WTC11 (cell line): ENCODE measurements at regions not wholly inside any gene's neighbourhood (a gene's known extent, or its start where the extent isn't known, plus 50 kb on each side); places are given as distances from the start of the nearest gene placed in this dataset.

Experiments used
- ATAC-seq: fragments of 200-7000 bp; cut with Tn5 transposase; 2 replicates; pipeline ENCODE4 v1.10.0; 2021; ENCODE audit warnings: mild to moderate bottlenecking, moderate library complexity
- CTCF ChIA-PET: fragments of 300-600 bp; sonication (Branson Sonifier 250); formaldehyde crosslinking; loops from one replicate; lab custom pipeline; 2021; ENCODE audit warnings: antibody characterized with exemption; lab: Charles Lee
- POLR2A ChIA-PET: fragments of 350-600 bp; sonication (Branson Sonifier 250); formaldehyde crosslinking; loops from one replicate; lab custom pipeline; 2021; ENCODE audit warnings: antibody characterized with exemption; lab: Charles Lee
- DNase-seq: peaks from one replicate; pipeline ENCODE4 v3.0.0; 2021; ENCODE audit warnings: low spot score
- H3K27ac Mint-ChIP-seq: 2 replicates; pipeline ENCODE4 v1.8.0; 2021; ENCODE audit warnings: mixed read lengths
- H3K27me3 Mint-ChIP-seq: 2 replicates; pipeline ENCODE4 v1.8.0; 2021; ENCODE audit warnings: low read depth, mild to moderate bottlenecking, moderate library complexity, mixed read lengths
- H3K36me3 Mint-ChIP-seq: 2 replicates; pipeline ENCODE4 v1.8.0; 2021; ENCODE audit warnings: mixed read lengths
- H3K4me1 Mint-ChIP-seq: 2 replicates; pipeline ENCODE4 v1.8.0; 2022; ENCODE audit warnings: mixed read lengths
- H3K4me3 Mint-ChIP-seq: 2 replicates; pipeline ENCODE4 v1.8.0; 2021; ENCODE audit warnings: mild to moderate bottlenecking, moderate library complexity, mixed read lengths
- H3K9me3 Mint-ChIP-seq: 2 replicates; pipeline ENCODE4 v1.8.0; 2021; ENCODE audit warnings: mixed read lengths
- ARID4B ChIP-seq: sonication (generic); formaldehyde crosslinking; IDR thresholded peaks from 2 replicates; pipeline ENCODE4 v1.8.0; 2023; ENCODE audit warnings: missing genetic modification reagents, mild to moderate bottlenecking, borderline replicate concordance
- ATF1 ChIP-seq: sonication (generic); formaldehyde crosslinking; IDR thresholded peaks from 2 replicates; pipeline ENCODE4 v1.8.1; 2023; ENCODE audit warnings: mild to moderate bottlenecking, moderate library complexity, missing genetic modification reagents
- ATF2 ChIP-seq: sonication (generic); formaldehyde crosslinking; IDR thresholded peaks from 2 replicates; pipeline ENCODE4 v1.8.1; 2022; ENCODE audit warnings: low read depth, missing genetic modification reagents, borderline replicate concordance
- CREB1 ChIP-seq: sonication (generic); formaldehyde crosslinking; IDR thresholded peaks from 2 replicates; pipeline ENCODE4 v1.8.0; 2023; ENCODE audit warnings: mild to moderate bottlenecking, missing genetic modification reagents
- ETV6 ChIP-seq: sonication (generic); formaldehyde crosslinking; IDR thresholded peaks from 2 replicates; pipeline ENCODE4 v1.8.1; 2022; ENCODE audit warnings: mild to moderate bottlenecking, missing genetic modification reagents
- FOXK1 ChIP-seq: sonication (generic); formaldehyde crosslinking; IDR thresholded peaks from 2 replicates; pipeline ENCODE4 v1.8.0; 2022; ENCODE audit warnings: mild to moderate bottlenecking, moderate library complexity, missing genetic modification reagents
- HMGXB4 ChIP-seq: sonication (generic); formaldehyde crosslinking; IDR thresholded peaks from 2 replicates; pipeline ENCODE4 v1.8.1; 2023; ENCODE audit warnings: mild to moderate bottlenecking, moderate library complexity, missing genetic modification reagents
- NFE2L1 ChIP-seq: sonication (generic); formaldehyde crosslinking; IDR thresholded peaks from 2 replicates; pipeline ENCODE4 v1.8.1; 2023; ENCODE audit warnings: missing genetic modification reagents
- NR2C2 ChIP-seq: sonication (generic); formaldehyde crosslinking; IDR thresholded peaks from 2 replicates; pipeline ENCODE4 v1.8.0; 2022; ENCODE audit warnings: mild to moderate bottlenecking, missing genetic modification reagents
- OVOL2 ChIP-seq: fragments of 250-450 bp; sonication (Bioruptor Pico); IDR thresholded peaks from 2 replicates; pipeline ENCODE4 v1.9.0; 2021; ENCODE audit warnings: mild to moderate bottlenecking, borderline replicate concordance
- TEAD1 ChIP-seq: sonication (generic); formaldehyde crosslinking; IDR thresholded peaks from 2 replicates; pipeline ENCODE4 v1.8.0; 2022; ENCODE audit warnings: mild to moderate bottlenecking, missing genetic modification reagents
- ZNF121 ChIP-seq: sonication (generic); formaldehyde crosslinking; IDR thresholded peaks from 2 replicates; pipeline ENCODE4 v1.8.0; 2023; ENCODE audit warnings: missing genetic modification reagents
- ZNF138 ChIP-seq: sonication (generic); formaldehyde crosslinking; conservative IDR thresholded peaks from 2 replicates; pipeline ENCODE4 v1.8.1; 2022; ENCODE audit warnings: mild to moderate bottlenecking, moderate library complexity, missing genetic modification reagents
- ZNF219 ChIP-seq: sonication (generic); formaldehyde crosslinking; IDR thresholded peaks from 2 replicates; pipeline ENCODE4 v1.8.0; 2023; ENCODE audit warnings: missing genetic modification reagents, mild to moderate bottlenecking, borderline replicate concordance
- ZNF232 ChIP-seq: sonication (generic); formaldehyde crosslinking; IDR thresholded peaks from 2 replicates; pipeline ENCODE4 v1.8.0; 2022; ENCODE audit warnings: mild to moderate bottlenecking, missing genetic modification reagents
- ZNF671 ChIP-seq: fragments of 250-450 bp; sonication (Bioruptor Pico); IDR thresholded peaks from 2 replicates; pipeline ENCODE4 v1.8.0; 2021; ENCODE audit warnings: mild to moderate bottlenecking
- TF ChIP-seq, protein P1 (sequence below): fragments of 250-450 bp; sonication (Bioruptor Pico); IDR thresholded peaks from 2 replicates; pipeline ENCODE4 v1.9.0; 2021; ENCODE audit warnings: moderate library complexity, mild to moderate bottlenecking, inconsistent platforms, borderline replicate concordance
- TF ChIP-seq, protein P2 (sequence below): sonication (generic); formaldehyde crosslinking; IDR thresholded peaks from 2 replicates; pipeline ENCODE4 v1.8.1; 2023; ENCODE audit warnings: mild to moderate bottlenecking, missing genetic modification reagents, moderate library complexity

DNA sequence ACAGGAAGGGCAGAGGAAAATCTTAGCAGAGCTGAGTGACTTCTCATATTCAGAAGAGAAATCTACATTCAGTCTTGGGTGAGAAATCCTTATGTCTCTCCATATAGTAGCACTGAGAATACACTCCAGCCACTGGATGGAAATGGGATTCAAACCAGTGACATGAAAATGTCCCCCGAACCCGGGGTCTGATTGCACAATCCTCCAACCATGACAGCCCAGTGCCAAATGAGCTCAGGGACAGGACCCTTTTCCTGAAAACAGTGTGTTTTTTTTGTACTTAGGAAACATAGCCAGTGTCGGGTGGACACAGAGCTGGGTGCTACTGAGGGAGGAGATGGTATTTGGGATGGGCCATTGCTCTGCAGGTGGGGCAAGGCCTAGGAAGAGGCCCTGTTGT is 185.6 kb downstream of the CXCL12 start (continued):
- TF ChIP-seq ATF2 (CRISPR knock-in tag): no peak
- TF ChIP-seq ZNF219 (CRISPR knock-in tag): no peak
- TF ChIP-seq, protein P1, sequence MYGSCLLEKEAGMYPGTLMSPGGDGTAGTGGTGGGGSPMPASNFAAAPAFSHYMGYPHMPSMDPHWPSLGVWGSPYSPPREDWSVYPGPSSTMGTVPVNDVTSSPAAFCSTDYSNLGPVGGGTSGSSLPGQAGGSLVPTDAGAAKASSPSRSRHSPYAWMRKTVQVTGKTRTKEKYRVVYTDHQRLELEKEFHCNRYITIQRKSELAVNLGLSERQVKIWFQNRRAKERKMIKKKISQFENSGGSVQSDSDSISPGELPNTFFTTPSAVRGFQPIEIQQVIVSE (CRISPR knock-in tag): no peak

GRCh38 chr10:44198780-44199097 is 186.2 kb downstream of the CXCL12 start:
- no peak overlapping the region for H3K27ac Mint-ChIP-seq
- POLR2A ChIA-PET: no interaction called here

DNA sequence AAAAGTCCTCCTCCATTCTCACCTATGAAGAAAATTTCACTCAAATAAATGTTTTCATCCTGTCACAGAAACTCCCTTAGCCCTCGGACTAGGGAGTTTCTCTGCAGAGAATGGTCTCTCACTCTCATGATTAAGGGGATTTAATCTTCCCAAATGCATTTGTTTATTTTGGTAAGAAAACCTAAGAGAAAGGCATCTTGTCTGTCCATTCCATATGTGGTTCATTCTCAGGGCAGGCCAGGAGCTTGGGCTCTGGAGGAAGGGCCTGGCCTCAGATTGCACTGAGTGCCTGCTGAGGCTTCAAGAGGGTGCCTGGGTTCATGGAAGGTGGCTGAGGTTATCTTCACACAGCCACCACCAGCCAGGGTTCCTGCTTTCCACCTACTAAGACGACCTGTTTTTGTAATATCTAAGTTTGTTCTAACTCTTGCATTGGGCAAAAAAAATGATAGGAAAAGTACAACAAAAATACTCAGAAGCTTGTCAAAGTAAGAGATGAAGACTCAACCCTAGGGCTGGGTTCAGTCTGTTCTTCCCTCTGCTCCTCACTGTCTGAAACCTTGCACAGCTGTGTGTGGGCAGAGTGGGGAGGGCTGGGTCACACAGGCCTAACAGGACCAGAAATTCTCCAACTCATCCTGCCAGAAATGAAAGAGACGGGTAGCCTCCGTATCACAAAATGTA is 186.7 kb downstream of the CXCL12 start:
- ChIA-PET CTCF (no interaction called here), POLR2A (no interaction called here)
- H3K27me3 Mint-ChIP-seq: no peaks in the 10 kb centered on the region

More at GRCh38 chr10:44198780-44199097, 186.2 kb downstream of the CXCL12 start:
- TF ChIP-seq ZNF219 (CRISPR knock-in tag) (no peak), HMGXB4 (CRISPR knock-in tag) (no peak), ZNF138 (CRISPR knock-in tag) (no peak), NFE2L1 (no peak), ZNF671 (no peak), ZNF121 (CRISPR knock-in tag) (no peak), ETV6 (no peak), FOXK1 (no peak), ZNF232 (CRISPR knock-in tag) (no peak), TEAD1 (CRISPR knock-in tag) (no peak)
- TF ChIP-seq, protein P2, sequence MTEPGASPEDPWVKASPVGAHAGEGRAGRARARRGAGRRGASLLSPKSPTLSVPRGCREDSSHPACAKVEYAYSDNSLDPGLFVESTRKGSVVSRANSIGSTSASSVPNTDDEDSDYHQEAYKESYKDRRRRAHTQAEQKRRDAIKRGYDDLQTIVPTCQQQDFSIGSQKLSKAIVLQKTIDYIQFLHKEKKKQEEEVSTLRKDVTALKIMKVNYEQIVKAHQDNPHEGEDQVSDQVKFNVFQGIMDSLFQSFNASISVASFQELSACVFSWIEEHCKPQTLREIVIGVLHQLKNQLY (CRISPR knock-in tag): no peak
- CTCF ChIA-PET: no interaction called here
- DNase-seq (no peak), ATAC-seq (no peak)
- peaks cover 9% of the 10 kb centered on the region for H3K36me3 Mint-ChIP-seq
- H3K4me3 Mint-ChIP-seq: no peak overlapping the region
- no peaks in the 10 kb centered on the region for H3K4me1 Mint-ChIP-seq
- peaks cover 18% of the 10 kb centered on the region for H3K9me3 Mint-ChIP-seq
- no peaks in the 10 kb centered on the region for H3K27me3 Mint-ChIP-seq

DNA sequence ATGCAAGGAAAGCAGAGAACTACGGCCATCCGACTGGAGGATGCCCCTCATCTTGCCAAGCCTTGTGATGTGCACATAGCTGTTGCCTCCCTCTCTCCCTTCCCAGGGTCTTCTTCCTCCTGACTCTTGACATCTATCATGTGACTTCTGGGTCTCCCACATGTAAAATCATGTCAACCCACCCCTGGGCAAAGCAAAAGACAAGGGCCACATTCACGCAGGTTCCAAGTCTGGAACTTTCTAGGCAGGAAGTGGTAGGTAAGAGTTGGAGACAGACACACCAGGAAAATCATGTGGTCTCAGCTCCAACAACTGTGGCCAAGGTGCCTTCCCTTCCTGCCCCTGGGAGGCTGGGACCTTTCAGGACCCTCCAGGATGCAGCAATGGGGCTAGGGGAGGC is 187.3 kb downstream of the CXCL12 start:
- ChIA-PET CTCF (interaction anchor here (1.0 kb wide), 1 partner anchor 10 kb away, joined by 3 read pairs; no protein-coding TSS in a partner anchor), POLR2A (no interaction called here)
- Mint-ChIP-seq H3K27me3 (no peaks in the 10 kb centered on the region), H3K4me1 (peaks cover 5% of the 10 kb centered on the region; the same call in 1 of the 2 replicates), H3K36me3 (peaks cover 9% of the 10 kb centered on the region), H3K4me3 (no peak overlapping the region), H3K9me3 (peaks cover 18% of the 10 kb centered on the region), H3K27ac (no peak overlapping the region)
- DNase-seq (no peak), ATAC-seq (no peak)
- TF ChIP-seq ARID4B (CRISPR knock-in tag) (no peak), ATF2 (CRISPR knock-in tag) (no peak), NR2C2 (no peak), OVOL2 (no peak), ZNF232 (CRISPR knock-in tag) (no peak), ATF1 (CRISPR knock-in tag) (no peak)
- TF ChIP-seq, protein P1 (CRISPR knock-in tag): no peak
- TF ChIP-seq, protein P2 (CRISPR knock-in tag): no peak

More for the DNA sequence above, 186.7 kb downstream of the CXCL12 start:
- ATAC-seq: no peak
- Mint-ChIP-seq H3K36me3 (peaks cover 9% of the 10 kb centered on the region), H3K27ac (no peak overlapping the region), H3K4me3 (no peak overlapping the region), H3K9me3 (peaks cover 18% of the 10 kb centered on the region), H3K4me1 (peaks cover 1% of the 10 kb centered on the region; the same call in 1 of the 2 replicates)
- TF ChIP-seq CREB1 (CRISPR knock-in tag): no peak
- DNase-seq: no peak
